ENCODE measurements at regions not wholly inside any gene's neighbourhood (a gene's known extent, or its start where the extent isn't known, plus 50 kb on each side); places are given as distances from the start of the nearest gene placed in this dataset.

DNA sequence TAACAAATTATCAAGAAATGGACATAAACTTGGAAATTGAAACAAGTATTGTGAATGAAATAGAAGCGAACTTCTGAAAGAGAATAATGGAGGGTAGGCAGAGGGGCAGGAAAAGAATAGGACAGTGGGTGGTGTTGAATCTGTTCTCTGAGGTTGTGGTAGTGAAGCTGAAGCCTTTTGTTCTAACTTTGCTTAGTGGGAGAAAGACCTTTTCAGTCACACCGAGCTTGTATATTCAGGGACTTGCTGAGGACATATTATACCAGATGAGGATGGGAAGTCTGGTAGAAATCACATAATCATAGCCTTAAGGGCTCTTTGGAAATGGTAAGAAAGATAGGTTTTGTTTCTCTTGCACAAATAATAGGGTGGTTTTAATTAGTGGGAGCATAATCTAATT is 115.4 kb upstream of the NDST4 start:
- Mint-ChIP-seq H3K4me1 (ENCODE audit: low read depth) (no peaks in the 10 kb centered on the region), H3K27me3 (ENCODE audit: insufficient read depth) (no peaks in the 10 kb centered on the region), H3K4me3 (no peak overlapping the region), H3K9me3 (peaks cover 39% of the 10 kb centered on the region), H3K36me3 (ENCODE audit: low read depth) (0 out of 2 replicates have a peak, but pooled peaks cover 5% of the 10 kb centered on the region), H3K27ac (no peak overlapping the region)
- TF ChIP-seq, protein P1, sequence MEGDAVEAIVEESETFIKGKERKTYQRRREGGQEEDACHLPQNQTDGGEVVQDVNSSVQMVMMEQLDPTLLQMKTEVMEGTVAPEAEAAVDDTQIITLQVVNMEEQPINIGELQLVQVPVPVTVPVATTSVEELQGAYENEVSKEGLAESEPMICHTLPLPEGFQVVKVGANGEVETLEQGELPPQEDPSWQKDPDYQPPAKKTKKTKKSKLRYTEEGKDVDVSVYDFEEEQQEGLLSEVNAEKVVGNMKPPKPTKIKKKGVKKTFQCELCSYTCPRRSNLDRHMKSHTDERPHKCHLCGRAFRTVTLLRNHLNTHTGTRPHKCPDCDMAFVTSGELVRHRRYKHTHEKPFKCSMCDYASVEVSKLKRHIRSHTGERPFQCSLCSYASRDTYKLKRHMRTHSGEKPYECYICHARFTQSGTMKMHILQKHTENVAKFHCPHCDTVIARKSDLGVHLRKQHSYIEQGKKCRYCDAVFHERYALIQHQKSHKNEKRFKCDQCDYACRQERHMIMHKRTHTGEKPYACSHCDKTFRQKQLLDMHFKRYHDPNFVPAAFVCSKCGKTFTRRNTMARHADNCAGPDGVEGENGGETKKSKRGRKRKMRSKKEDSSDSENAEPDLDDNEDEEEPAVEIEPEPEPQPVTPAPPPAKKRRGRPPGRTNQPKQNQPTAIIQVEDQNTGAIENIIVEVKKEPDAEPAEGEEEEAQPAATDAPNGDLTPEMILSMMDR (IDR thresholded peaks at IDR 0.05): no peak
- DNase-seq: no peak

DNA sequence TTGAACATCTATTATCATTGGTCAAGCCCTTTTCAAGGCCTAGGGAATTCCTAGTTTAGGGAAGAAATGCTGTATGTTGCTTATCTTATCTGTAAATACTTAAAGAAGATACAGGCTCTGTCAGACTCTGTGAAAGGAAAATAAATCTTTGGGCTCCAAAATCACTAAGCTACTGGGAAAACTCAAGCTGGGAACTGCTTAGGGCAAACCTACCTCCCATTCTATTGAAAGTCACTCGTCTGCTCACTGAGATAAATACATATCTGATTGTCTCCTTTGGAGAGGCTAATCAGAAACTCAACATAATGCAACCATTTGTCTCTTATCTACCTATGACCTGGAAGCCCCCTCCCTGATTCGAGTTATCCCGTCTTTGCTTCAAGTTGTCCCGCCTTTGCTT is 108.6 kb upstream of the NDST4 start:
- Mint-ChIP-seq H3K9me3 (peaks cover 38% of the 10 kb centered on the region), H3K36me3 (ENCODE audit: low read depth) (0 out of 2 replicates have a peak, but pooled peaks cover 5% of the 10 kb centered on the region), H3K4me1 (ENCODE audit: low read depth) (no peaks in the 10 kb centered on the region)

DNA sequence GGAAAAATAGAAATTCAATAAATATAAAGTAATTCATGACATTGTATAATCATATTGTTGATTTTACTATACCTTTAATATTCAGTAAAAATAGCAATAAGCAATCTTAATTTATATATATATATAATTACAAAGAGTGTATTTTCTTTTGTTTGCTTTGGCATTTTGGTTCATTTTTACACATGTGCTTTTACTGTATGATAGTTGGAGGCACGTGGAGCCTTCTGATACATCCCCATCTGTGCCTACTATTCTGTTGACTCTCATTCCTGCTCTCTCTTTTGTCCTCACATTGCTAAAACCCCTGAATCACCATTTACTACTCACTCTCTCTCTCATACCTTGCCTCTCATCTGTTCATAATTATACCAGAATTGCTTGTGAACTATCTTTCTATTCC is 106.4 kb upstream of the NDST4 start:
- DNase-seq: no peak
- no peaks in the 10 kb centered on the region for H3K4me1 Mint-ChIP-seq (ENCODE audit: low read depth)
- H3K27ac Mint-ChIP-seq: no peak overlapping the region
- H3K9me3 Mint-ChIP-seq: peaks cover 38% of the 10 kb centered on the region
- TF ChIP-seq, protein P1 (IDR thresholded peaks at IDR 0.05): no peak
- no peaks in the 10 kb centered on the region for H3K27me3 Mint-ChIP-seq (ENCODE audit: insufficient read depth)
- H3K4me3 Mint-ChIP-seq: no peak overlapping the region
- H3K36me3 Mint-ChIP-seq (ENCODE audit: low read depth): no peaks in the 10 kb centered on the region

More for the DNA sequence above, 108.6 kb upstream of the NDST4 start:
- TF ChIP-seq, protein P1 (IDR thresholded peaks at IDR 0.05): no peak
- no peak overlapping the region for H3K4me3 Mint-ChIP-seq
- H3K27ac Mint-ChIP-seq: no peak overlapping the region
- H3K27me3 Mint-ChIP-seq (ENCODE audit: insufficient read depth): no peaks in the 10 kb centered on the region
- DNase-seq: no peak

DNA sequence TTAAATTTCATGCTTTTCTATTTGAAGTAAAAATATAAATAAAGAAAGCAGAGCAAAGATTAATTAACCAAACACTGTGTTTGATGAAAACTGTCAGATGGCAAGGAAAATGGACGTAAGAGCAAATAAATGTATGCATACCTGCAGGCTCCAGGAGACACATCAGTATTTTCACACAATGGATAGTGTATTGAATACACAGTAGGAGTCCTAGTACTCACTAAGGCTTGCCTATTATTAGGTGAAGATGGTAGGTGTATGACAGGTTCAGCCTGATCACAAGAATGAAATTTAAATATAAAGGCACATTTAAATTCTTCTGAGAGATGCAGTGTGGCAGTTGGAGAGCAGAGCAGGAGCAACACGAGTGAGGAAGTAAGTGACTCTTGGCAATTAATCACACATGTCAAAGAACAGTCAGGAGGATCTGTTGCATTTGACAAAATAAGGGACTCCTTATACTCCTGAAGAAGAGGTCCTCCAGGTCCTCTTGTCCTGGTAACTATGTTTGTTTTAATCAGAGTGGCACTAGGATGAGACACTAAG is 106.0 kb upstream of the NDST4 start:
- Mint-ChIP-seq H3K4me1 (ENCODE audit: low read depth) (no peaks in the 10 kb centered on the region), H3K36me3 (ENCODE audit: low read depth) (no peaks in the 10 kb centered on the region), H3K4me3 (no peak overlapping the region), H3K27ac (no peak overlapping the region), H3K9me3 (peaks cover 35% of the 10 kb centered on the region), H3K27me3 (ENCODE audit: insufficient read depth) (no peaks in the 10 kb centered on the region)
- DNase-seq: no peak
- TF ChIP-seq, protein P1 (IDR thresholded peaks at IDR 0.05): no peak

DNA sequence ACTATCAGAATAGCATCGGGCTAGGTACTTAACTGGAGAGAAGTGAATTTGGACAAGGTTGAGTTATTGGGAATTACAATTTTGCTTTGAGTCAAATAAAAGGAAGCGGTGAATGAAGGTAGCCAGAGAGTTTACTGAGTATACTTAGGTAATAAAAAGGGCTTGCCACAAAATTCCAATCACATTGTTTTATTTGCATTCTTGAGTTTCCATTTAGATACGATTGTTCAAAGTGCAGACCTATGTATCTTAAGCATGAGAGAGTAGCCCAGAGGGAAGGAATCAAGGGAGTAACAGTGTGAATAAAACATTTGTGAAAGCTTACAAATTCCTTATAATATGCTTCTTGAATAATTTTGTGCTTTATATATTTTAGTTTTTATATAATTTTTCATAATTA is 102.5 kb upstream of the NDST4 start:
- no peak for DNase-seq
- no peaks in the 10 kb centered on the region for H3K4me1 Mint-ChIP-seq (ENCODE audit: low read depth)
- H3K36me3 Mint-ChIP-seq (ENCODE audit: low read depth): no peaks in the 10 kb centered on the region
- no peak overlapping the region for H3K4me3 Mint-ChIP-seq
- TF ChIP-seq, protein P1 (IDR thresholded peaks at IDR 0.05): no peak
- H3K9me3 Mint-ChIP-seq: peaks cover 17% of the 10 kb centered on the region
- no peaks in the 10 kb centered on the region for H3K27me3 Mint-ChIP-seq (ENCODE audit: insufficient read depth)
- no peak overlapping the region for H3K27ac Mint-ChIP-seq

DNA sequence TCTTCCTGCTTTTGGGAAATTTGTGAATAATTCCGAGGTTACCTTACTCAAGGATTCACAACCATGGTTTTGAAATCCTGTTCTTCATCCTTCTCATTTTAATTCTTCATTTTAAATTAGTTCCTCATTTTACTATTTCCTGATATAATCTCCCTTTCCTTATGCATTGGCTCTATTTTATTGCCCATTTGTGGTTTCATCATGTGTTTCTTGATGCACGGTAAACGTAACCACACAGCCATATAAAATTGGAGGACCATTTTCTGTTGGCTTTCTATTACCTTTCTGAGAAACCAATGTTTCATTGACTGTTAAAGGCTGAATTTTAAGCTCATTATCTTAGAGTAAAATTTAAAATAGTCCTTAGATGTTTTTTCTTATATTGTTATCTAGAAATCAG is 100.3 kb upstream of the NDST4 start:
- Mint-ChIP-seq H3K27ac (no peak overlapping the region), H3K27me3 (ENCODE audit: insufficient read depth) (no peaks in the 10 kb centered on the region; the same call in 1 of the 2 replicates), H3K36me3 (ENCODE audit: low read depth) (no peaks in the 10 kb centered on the region), H3K4me1 (ENCODE audit: low read depth) (no peaks in the 10 kb centered on the region), H3K9me3 (peaks cover 14% of the 10 kb centered on the region), H3K4me3 (no peak overlapping the region)
- TF ChIP-seq, protein P1 (IDR thresholded peaks at IDR 0.05): no peak
- DNase-seq: no peak

Data from HFFc6 (cell line).